HCT116 (cell line): ENCODE measurements at regions not wholly inside any gene's neighbourhood (a gene's known extent, or its start where the extent isn't known, plus 50 kb on each side); places are given as distances from the start of the nearest gene placed in this dataset.

ENCODE experiments used
- ATAC-seq: fragments of 200-7000 bp; cut with Tn5 transposase; 2 replicates; pipeline ENCODE4 v1.9.1; 2020; ENCODE audit warnings: mild to moderate bottlenecking, moderate library complexity
- BruUV-seq: library from RNA; stranded (reverse); fragments of 400-500 nt; replicated peaks from 2 replicates; lab custom pipeline; 2021; lab: Mats Ljungman, UMichigan
- CTCF ChIA-PET: fragments of 300-600 bp; sonication (Branson Sonifier 250); formaldehyde crosslinking; loops from one replicate; lab custom pipeline; 2021; ENCODE audit warnings: antibody characterized with exemption; lab: Charles Lee
- POLR2A ChIA-PET: fragments of 300-600, 350-600 bp; sonication (Branson Sonifier 250); formaldehyde crosslinking; loops from one replicate; lab custom pipeline; 2021; ENCODE audit warnings: antibody characterized with exemption; lab: Charles Lee
- RAD21 ChIA-PET, 2 experiments: fragments of 300-600 bp; sonication (Branson Sonifier 250); formaldehyde crosslinking; loops; one replicate each; lab custom pipeline; 2023; ENCODE audit warnings: low total read pairs in 2 of 2; ENCODE audit not compliant: uncharacterized antibody in 2 of 2, unreplicated experiment in 2 of 2, low non-redundant PET in 1 of 2; lab: Charles Lee
- DNase-seq: peaks from one replicate; pipeline ENCODE4 v3.0.0-alpha.2; 2010; ENCODE audit warnings: low read depth, low spot score
- H2AFZ ChIP-seq: fragments of 200-600 bp; shearing (Covaris generic), sonication (generic); 2 replicates; pipeline ENCODE4 v1.6.1; 2017; ENCODE audit warnings: low read depth, mixed run types, mixed read lengths, antibody characterized with exemption, low read length; ENCODE audit not compliant: poor library complexity, severe bottlenecking
- H3K27ac ChIP-seq: 2 replicates; pipeline ENCODE4 v1.5.1; 2012; ENCODE audit warnings: low read depth, low read length
- H3K27me3 ChIP-seq: fragments of 200-600 bp; sonication (generic); 2 replicates; pipeline ENCODE4 v1.6.1; 2016; ENCODE audit warnings: mixed run types, low read length, mixed read lengths; ENCODE audit not compliant: insufficient read depth
- H3K36me3 ChIP-seq, 2 experiments: fragments of 200-500 bp in 1 of 2; fragments of 200-600 bp in 1 of 2; sonication (Bioruptor generic) in 1 of 2; sonication (generic) in 1 of 2; 2 replicates each; pipeline versions ENCODE4 v1.5.1 to v1.6.1; 2014 to 2016; ENCODE audit warnings: low read length in 2 of 2, inconsistent platforms in 1 of 2, mixed read lengths in 1 of 2, mixed run types in 1 of 2; ENCODE audit not compliant: insufficient read depth in 2 of 2, control insufficient read depth in 1 of 2
- H3K4me1 ChIP-seq, 2 experiments: fragments of 200-600 bp in 1 of 2; sonication (generic) in 1 of 2; 2 replicates each; pipeline versions ENCODE4 v1.5.1 to v1.6.1; 2012 to 2017; ENCODE audit warnings: low read length in 2 of 2, inconsistent platforms in 1 of 2, mild to moderate bottlenecking in 1 of 2, mixed read lengths in 1 of 2, mixed run types in 1 of 2, moderate library complexity in 1 of 2; ENCODE audit not compliant: insufficient read depth in 2 of 2, control insufficient read depth in 1 of 2
- H3K4me2 ChIP-seq: fragments of 200-600 bp; sonication (generic); 2 replicates; pipeline ENCODE4 v1.6.1; 2017; ENCODE audit warnings: mixed run types, low read length, mixed read lengths
- H3K4me3 ChIP-seq, 2 experiments: fragments of 200-600 bp in 1 of 2; sonication (generic) in 1 of 2; replicated peaks in 1 of 2; 2 replicates each; pipeline ENCODE4 v1.5.1; 2011 to 2016; ENCODE audit warnings: low read length in 2 of 2, control low read depth in 1 of 2, low read depth in 1 of 2, mild to moderate bottlenecking in 1 of 2, mixed read lengths in 1 of 2, mixed run types in 1 of 2
- H3K79me2 ChIP-seq: fragments of 200-600 bp; sonication (generic); 2 replicates; pipeline ENCODE4 v1.6.1; 2017; ENCODE audit warnings: mild to moderate bottlenecking, mixed run types, low read length, moderate library complexity, mixed read lengths; ENCODE audit not compliant: insufficient read depth
- H3K9ac ChIP-seq: fragments of 200-600 bp; sonication (generic); 2 replicates; pipeline ENCODE4 v1.6.1; 2016; ENCODE audit warnings: low read length, mixed read lengths
- H3K9me2 ChIP-seq: fragments of 200-600 bp; sonication (generic), shearing (Covaris generic); 2 replicates; pipeline ENCODE4 v1.6.1; 2017; ENCODE audit warnings: mixed run types, mild to moderate bottlenecking, moderate library complexity; ENCODE audit not compliant: insufficient read depth
- H3K9me3 ChIP-seq, 2 experiments: fragments of 200-500 bp in 1 of 2; fragments of 200-600 bp in 1 of 2; sonication (Bioruptor generic) in 1 of 2; sonication (generic) in 1 of 2; 2 replicates each; pipeline ENCODE4 v1.6.1; 2014 to 2017; ENCODE audit warnings: low read length in 2 of 2, mixed read lengths in 2 of 2, inconsistent platforms in 1 of 2, low read depth in 1 of 2, mild to moderate bottlenecking in 1 of 2, mixed run types in 1 of 2, moderate library complexity in 1 of 2; ENCODE audit not compliant: control insufficient read depth in 1 of 2, insufficient read depth in 1 of 2
- H4K20me1 ChIP-seq: fragments of 200-600 bp; sonication (generic), shearing (Covaris generic); 2 replicates; pipeline ENCODE4 v1.6.1; 2017; ENCODE audit warnings: mixed run types, mild to moderate bottlenecking, moderate library complexity; ENCODE audit not compliant: insufficient read depth
- CBX3 ChIP-seq: IDR thresholded peaks from 2 replicates; pipeline ENCODE4 v1.6.1; 2012; ENCODE audit warnings: low read depth
- CEBPB ChIP-seq: IDR thresholded peaks from 2 replicates; pipeline ENCODE4 v1.6.1; 2012; ENCODE audit warnings: low read depth
- EGR1 ChIP-seq: IDR thresholded peaks from 2 replicates; pipeline ENCODE4 v1.6.1; 2012; ENCODE audit warnings: low read depth
- ELF1 ChIP-seq: IDR thresholded peaks from 2 replicates; pipeline ENCODE4 v1.6.1; 2012; ENCODE audit warnings: low read depth, borderline replicate concordance
- EZH2 ChIP-seq: fragments of 200-600 bp; sonication (generic); IDR thresholded peaks from 2 replicates; pipeline ENCODE4 v1.6.1; 2017; ENCODE audit warnings: antibody characterized with exemption, mixed run types
- EZH2phosphoT487 ChIP-seq: fragments of 200-600 bp; IDR thresholded peaks from 2 replicates; pipeline ENCODE4 v1.6.1; 2018; ENCODE audit warnings: antibody characterized with exemption, borderline replicate concordance
- FOSL1 ChIP-seq: IDR thresholded peaks from 2 replicates; pipeline ENCODE4 v1.6.1; 2012; ENCODE audit warnings: low read depth
- POLR2A ChIP-seq: IDR thresholded peaks from 2 replicates; pipeline ENCODE4 v1.7.0; 2011; ENCODE audit warnings: borderline replicate concordance; ENCODE audit not compliant: insufficient read depth, insufficient read length; ENCODE audit errors: extremely low read depth
- POLR2AphosphoS5 ChIP-seq: IDR thresholded peaks from 2 replicates; pipeline ENCODE4 v1.6.1; 2011; ENCODE audit warnings: mild to moderate bottlenecking, low read depth, low read length, moderate library complexity
- RAD21 ChIP-seq: IDR thresholded peaks from 2 replicates; pipeline ENCODE4 v1.6.1; 2012; ENCODE audit warnings: low read depth, mild to moderate bottlenecking
- SIN3A ChIP-seq: IDR thresholded peaks from 2 replicates; pipeline ENCODE4 v1.6.1; 2012; ENCODE audit warnings: low read depth
- SP1 ChIP-seq: IDR thresholded peaks from 2 replicates; pipeline ENCODE4 v1.6.1; 2012; ENCODE audit warnings: low read depth
- SRF ChIP-seq: IDR thresholded peaks from 2 replicates; pipeline ENCODE4 v1.6.1; 2012; ENCODE audit warnings: low read depth
- TCF7L2 ChIP-seq: IDR thresholded peaks from 2 replicates; pipeline ENCODE4 v1.7.0; 2011; ENCODE audit warnings: borderline replicate concordance, inconsistent platforms; ENCODE audit not compliant: insufficient read depth, insufficient read length; ENCODE audit errors: extremely low read depth
- YY1 ChIP-seq: IDR thresholded peaks from 2 replicates; pipeline ENCODE4 v1.6.1; 2011; ENCODE audit warnings: low read length, low read depth, moderate library complexity, mild to moderate bottlenecking; ENCODE audit not compliant: insufficient replicate concordance; ENCODE audit errors: extremely low read depth
- ZFX ChIP-seq: fragments of 450-650 bp; IDR thresholded peaks from 2 replicates; pipeline ENCODE4 v1.6.1; 2017
- ZNF274 ChIP-seq: fragments of 200-500 bp; sonication (Bioruptor generic); IDR thresholded peaks from 2 replicates; pipeline ENCODE4 v1.6.1; 2014; ENCODE audit warnings: mild to moderate bottlenecking, low read depth, low read length, inconsistent platforms
- intact Hi-C: fragments of 100-400 bp; cut with micrococcal nuclease; formaldehyde crosslinking; loops from 2 replicates; pipeline ENCODE4 v1.10.0; 2022
- TF ChIP-seq, protein P1 (sequence below), 3 experiments: fragments of 200-600 bp in 1 of 3; sonication (generic) in 1 of 3; IDR thresholded peaks in 2 of 3; conservative IDR thresholded peaks in 1 of 3; 2 replicates each; pipeline ENCODE4 v1.5.1; 2012 to 2017; ENCODE audit warnings: low read depth in 2 of 3, low read length in 2 of 3, antibody characterized with exemption in 1 of 3, borderline replicate concordance in 1 of 3, control low read depth in 1 of 3, mild to moderate bottlenecking in 1 of 3, mixed read lengths in 1 of 3, mixed run types in 1 of 3, moderate library complexity in 1 of 3; ENCODE audit not compliant: insufficient read depth in 1 of 3
- TF ChIP-seq, protein P2 (sequence below): IDR thresholded peaks from 2 replicates; pipeline ENCODE4 v1.6.1; 2012; ENCODE audit warnings: low read depth

DNA sequence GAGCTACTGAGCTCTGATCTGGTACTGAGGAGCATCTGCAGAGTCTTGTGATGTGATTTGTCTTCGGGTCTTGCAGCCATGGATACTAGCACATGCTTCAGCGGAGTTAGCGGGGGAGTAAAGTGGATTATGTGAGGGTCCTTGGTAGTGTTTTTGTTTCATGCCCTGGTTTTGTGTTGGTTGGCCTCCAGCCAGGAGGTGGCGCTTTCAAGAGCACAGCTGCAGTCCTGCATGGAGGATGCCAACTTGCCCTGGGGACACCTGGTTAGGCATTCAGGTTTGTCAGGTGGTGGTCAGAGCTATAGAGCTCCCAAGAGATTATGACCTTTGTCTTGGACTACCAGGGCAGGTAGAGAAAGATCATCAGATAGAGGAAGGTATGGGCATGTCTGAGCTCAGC lies 185.8 kb upstream of the CDH6 start:
- CTCF ChIA-PET: no interaction called here

DNA sequence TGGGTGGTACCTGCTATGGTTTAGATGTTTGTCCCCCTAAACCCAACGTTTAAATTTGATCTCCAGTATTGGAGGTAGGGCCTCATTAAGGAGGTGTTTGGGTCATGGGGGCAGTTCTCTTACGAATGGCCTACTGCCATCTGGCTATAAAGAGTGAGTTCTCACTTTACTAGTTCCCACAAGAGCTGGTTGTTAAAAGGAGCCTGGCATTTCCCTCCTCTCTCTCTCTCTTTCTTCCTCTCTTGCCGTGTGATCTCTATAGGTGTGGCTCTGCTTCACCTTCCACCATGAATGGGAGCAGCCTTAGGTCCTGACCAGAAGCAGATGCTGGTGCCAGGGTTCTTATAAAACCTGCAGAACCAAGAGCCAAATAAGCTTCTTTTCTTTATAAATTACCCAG lies 193.2 kb upstream of the CDH6 start:
- Histone ChIP-seq H2AFZ (no peak overlapping the region), H4K20me1 (no peaks in the 10 kb centered on the region), H3K9me2 (no peaks in the 10 kb centered on the region), H3K27ac (no peak overlapping the region), H3K9me3 (peaks cover 6 to 13% of the 10 kb centered on the region in 2 experiments; a peak in 2 of 4 replicates), H3K4me3 (no peak overlapping the region), H3K4me2 (no peak overlapping the region), H3K36me3 (no peaks in the 10 kb centered on the region), H3K79me2 (no peaks in the 10 kb centered on the region), H3K27me3 (no peaks in the 10 kb centered on the region), H3K9ac (no peak overlapping the region), H3K4me1 (no peaks in the 10 kb centered on the region)
- ChIA-PET RAD21 (no interaction called here), POLR2A (no interaction called here), CTCF (no interaction called here)
- no peak for DNase-seq
- BruUV-seq: no TSS peak
- intact Hi-C loops: no loop called here
- no peak for ATAC-seq
- TF ChIP-seq EGR1 (no peak), SRF (no peak), TCF7L2 (no peak), SP1 (no peak), ZNF274 (no peak), EZH2 (no peak), RAD21 (no peak), POLR2A (no peak), CBX3 (no peak), CEBPB (no peak), ELF1 (no peak), POLR2AphosphoS5 (no peak), EZH2phosphoT487 (no peak), FOSL1 (no peak)
- TF ChIP-seq, protein P1, sequence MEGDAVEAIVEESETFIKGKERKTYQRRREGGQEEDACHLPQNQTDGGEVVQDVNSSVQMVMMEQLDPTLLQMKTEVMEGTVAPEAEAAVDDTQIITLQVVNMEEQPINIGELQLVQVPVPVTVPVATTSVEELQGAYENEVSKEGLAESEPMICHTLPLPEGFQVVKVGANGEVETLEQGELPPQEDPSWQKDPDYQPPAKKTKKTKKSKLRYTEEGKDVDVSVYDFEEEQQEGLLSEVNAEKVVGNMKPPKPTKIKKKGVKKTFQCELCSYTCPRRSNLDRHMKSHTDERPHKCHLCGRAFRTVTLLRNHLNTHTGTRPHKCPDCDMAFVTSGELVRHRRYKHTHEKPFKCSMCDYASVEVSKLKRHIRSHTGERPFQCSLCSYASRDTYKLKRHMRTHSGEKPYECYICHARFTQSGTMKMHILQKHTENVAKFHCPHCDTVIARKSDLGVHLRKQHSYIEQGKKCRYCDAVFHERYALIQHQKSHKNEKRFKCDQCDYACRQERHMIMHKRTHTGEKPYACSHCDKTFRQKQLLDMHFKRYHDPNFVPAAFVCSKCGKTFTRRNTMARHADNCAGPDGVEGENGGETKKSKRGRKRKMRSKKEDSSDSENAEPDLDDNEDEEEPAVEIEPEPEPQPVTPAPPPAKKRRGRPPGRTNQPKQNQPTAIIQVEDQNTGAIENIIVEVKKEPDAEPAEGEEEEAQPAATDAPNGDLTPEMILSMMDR (IDR thresholded peaks at IDR 0.05 in 2 of 3, conservative IDR thresholded peaks at IDR 0.05 in 1 of 3; ENCODE audit: borderline replicate concordance in 1 of 3, insufficient read depth in 1 of 3, low read depth in 2 of 3, low read length in 2 of 3): no peak
- TF ChIP-seq, protein P2, sequence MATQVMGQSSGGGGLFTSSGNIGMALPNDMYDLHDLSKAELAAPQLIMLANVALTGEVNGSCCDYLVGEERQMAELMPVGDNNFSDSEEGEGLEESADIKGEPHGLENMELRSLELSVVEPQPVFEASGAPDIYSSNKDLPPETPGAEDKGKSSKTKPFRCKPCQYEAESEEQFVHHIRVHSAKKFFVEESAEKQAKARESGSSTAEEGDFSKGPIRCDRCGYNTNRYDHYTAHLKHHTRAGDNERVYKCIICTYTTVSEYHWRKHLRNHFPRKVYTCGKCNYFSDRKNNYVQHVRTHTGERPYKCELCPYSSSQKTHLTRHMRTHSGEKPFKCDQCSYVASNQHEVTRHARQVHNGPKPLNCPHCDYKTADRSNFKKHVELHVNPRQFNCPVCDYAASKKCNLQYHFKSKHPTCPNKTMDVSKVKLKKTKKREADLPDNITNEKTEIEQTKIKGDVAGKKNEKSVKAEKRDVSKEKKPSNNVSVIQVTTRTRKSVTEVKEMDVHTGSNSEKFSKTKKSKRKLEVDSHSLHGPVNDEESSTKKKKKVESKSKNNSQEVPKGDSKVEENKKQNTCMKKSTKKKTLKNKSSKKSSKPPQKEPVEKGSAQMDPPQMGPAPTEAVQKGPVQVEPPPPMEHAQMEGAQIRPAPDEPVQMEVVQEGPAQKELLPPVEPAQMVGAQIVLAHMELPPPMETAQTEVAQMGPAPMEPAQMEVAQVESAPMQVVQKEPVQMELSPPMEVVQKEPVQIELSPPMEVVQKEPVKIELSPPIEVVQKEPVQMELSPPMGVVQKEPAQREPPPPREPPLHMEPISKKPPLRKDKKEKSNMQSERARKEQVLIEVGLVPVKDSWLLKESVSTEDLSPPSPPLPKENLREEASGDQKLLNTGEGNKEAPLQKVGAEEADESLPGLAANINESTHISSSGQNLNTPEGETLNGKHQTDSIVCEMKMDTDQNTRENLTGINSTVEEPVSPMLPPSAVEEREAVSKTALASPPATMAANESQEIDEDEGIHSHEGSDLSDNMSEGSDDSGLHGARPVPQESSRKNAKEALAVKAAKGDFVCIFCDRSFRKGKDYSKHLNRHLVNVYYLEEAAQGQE: no peak

More for the DNA sequence above, 185.8 kb upstream of the CDH6 start:
- Histone ChIP-seq H3K9me3 (peaks cover 5 to 27% of the 10 kb centered on the region in 2 experiments; a peak in 2 of 4 replicates), H3K79me2 (no peaks in the 10 kb centered on the region), H2AFZ (no peak overlapping the region), H3K27me3 (no peaks in the 10 kb centered on the region), H4K20me1 (no peaks in the 10 kb centered on the region), H3K36me3 (no peaks in the 10 kb centered on the region), H3K4me1 (no peaks in the 10 kb centered on the region), H3K4me2 (no peak overlapping the region), H3K4me3 (no peak overlapping the region), H3K9me2 (no peaks in the 10 kb centered on the region), H3K27ac (no peak overlapping the region), H3K9ac (no peak overlapping the region)
- no peak for ATAC-seq
- TF ChIP-seq SIN3A (no peak), POLR2A (no peak), EGR1 (no peak), YY1 (no peak), EZH2 (no peak), ZFX (no peak)
- no TSS peak for BruUV-seq
- ChIA-PET POLR2A (no interaction called here), RAD21 (no interaction called here)
- no peak for DNase-seq
- intact Hi-C loops: no loop called here
